DMS 273 (cell line): ENCODE measurements at regions not wholly inside any gene's neighbourhood (a gene's known extent, or its start where the extent isn't known, plus 50 kb on each side); places are given as distances from the start of the nearest gene placed in this dataset.

Experiments used
- DNase-seq: peaks from one replicate; lab custom pipeline; 2025; ENCODE audit not compliant: unreplicated experiment; lab: John Stamatoyannopoulos, UW

DNA sequence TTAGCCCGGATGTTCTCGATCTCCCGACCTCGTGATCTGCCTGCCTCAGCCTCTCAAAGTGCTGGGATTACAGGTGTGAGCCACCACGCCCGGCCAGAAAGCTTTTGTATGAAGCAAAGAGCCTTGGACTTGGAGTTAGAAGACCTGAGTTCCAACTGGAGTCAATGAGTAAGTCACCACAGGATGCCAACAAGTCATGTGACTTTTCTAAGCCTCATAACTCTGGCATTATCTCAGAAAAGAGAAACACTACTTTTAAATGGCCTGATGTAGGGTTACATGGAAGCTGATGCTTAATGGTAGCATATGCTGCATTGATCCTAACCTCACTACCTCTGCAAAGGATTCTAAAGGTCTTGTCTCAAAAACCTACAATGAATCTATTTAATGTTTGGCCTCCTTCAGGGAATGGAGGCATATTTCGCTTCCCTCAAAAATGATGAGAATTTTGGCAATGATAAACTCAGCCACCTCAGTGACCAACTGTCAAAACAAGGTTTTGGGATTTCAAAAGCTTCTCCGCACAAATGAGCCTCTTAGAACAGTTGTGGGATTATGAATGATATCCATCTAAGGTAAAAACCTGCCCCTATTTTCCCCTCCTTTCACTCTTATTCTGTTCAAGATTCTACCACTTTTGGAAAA is 236.8 kb downstream of the ACTL7B start:
- DNase-seq, result no peak

DNA sequence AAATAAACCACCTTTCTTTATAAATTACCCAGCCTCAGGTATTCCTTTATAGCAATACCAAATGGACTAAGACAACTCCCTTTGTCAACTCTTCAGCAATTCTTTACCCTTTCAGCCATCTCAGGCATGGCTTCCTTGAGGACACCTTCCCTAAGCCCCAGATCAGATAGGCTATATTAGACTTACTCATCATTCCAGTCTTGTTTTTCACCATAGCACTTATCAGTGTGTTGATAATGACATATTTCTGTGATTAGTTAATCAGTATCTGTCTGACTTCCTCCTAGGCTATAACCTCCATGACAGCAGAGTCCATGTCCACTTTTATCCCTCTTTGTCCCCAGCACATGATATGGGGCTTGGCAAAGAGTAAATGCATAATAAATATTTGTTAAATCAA is 238.1 kb downstream of the ACTL7B start:
- no peak for DNase-seq

DNA sequence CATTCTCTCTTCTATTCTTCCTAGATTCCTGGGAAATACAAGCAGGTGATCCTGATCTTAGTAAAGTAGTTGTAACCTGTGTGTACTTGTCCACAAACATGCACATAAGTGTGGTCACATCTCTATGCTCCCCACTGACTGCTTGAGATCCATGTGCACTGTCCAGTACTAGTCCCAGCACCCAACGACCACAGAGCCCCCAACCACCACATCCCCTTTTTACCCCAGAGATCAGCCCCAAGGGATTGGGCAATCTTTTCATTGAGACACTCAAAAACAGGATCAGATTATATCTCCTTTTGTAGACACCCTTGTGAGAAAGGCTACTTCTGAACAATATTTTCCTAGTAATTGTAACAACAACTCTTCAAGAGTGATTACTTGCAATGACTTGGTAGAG is 240.6 kb downstream of the ACTL7B start:
- no peak for DNase-seq

DNA sequence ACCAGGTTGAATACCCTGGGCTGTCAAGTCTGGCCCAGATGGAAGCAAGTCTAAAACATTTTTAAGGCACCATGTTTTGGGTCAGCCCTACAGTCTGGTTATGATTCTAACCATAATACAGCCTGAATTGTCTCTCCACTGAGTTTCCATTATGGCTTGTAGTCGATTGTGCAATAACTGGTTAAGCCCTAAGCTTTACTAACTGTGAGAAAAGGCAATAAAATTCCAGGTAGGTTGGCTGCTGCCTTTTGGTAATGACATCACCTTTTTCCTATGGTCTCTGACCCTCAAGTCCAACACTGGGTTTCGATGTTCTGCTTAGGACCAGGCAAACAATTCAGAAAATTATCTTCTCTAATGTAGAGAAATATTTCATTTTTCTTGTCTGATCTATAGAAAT is 243.3 kb downstream of the ACTL7B start:
- no peak for DNase-seq

DNA sequence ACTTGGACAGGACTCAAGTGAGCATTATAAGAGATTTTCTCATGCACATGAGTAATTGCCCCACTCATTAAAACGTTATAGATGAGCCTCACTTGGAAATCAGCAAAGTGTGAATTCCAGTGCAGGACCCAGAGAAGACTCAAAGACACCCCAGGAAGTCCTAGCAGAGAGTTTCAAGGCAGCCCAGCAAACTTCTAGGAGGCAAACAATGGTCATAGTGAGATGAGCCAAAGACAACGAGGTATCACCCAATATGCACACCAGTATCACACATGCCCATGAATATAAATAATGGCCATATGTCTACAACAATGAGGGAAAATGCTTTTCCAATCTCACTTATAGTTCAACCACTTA is 245.9 kb downstream of the ACTL7B start:
- no peak for DNase-seq

DNA sequence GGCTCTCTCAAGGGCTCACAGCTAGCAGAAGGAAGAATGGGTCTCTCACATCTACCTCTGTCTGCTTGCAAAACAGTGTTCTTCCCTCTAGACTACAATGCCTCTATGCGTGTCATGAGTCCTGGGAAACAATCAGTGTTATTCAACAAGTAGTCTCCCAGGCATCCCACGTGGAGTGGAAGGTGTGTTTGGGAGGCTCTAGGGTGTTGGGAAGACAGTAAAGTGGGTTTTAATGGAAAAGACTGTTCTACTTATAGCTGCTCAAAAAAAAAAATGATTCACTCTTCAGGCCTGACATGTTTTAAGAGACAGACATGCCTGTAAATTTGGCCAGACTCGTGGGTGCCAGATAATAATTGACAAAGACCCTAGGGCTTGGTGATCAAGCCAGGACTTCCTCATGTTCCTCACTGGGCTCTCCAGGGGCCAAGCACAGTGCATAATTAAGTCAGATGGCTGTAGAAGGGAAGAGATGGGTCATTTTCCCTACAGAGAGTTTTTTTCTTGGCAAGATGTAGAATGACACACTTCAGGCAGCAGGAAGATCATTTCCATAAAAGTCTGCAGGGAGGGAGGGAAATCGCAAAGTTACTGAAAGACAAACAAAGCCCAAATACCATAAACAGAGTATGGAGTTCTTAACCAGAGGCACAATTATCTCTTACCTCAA is 246.4 kb downstream of the ACTL7B start:
- DNase-seq, result no peak

DNA sequence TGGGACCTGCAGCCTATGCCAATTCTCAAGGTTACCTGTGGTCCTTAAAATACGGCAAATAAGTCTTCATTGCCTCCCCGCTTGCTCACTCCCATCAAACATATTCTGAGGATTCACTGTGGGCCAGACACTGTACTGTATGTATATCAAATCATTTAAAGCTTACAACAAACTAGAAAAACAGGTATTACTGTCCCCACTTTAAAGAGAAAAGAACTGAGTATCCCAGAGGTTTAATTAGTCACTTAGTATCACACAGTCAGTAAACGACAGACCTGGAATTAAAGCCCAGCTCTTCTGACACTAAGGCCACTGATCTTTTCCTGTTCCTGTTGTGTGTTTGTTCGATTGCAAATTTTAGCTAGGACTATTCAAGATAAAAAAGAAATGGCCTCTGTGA is 248.2 kb downstream of the ACTL7B start:
- no peak for DNase-seq

DNA sequence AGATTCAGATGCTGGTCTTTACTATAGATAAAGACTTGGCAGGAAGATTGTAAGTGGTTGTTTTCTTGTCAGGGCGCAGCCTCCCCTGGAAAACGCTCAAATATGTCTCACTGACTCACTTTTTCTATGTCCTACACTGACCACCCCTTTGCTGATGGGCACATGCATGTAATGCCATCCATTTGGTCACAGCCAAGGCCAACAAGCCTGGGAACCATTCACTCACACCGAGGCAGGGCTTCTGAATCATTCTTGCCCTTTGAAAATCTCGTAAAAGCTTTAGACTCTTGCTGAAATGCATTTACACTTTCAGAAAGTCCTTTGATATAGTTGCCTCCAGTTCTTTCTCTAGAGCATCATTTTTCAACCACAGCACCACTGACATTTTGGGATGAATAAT is 249.4 kb downstream of the ACTL7B start:
- DNase-seq, result no peak

DNA sequence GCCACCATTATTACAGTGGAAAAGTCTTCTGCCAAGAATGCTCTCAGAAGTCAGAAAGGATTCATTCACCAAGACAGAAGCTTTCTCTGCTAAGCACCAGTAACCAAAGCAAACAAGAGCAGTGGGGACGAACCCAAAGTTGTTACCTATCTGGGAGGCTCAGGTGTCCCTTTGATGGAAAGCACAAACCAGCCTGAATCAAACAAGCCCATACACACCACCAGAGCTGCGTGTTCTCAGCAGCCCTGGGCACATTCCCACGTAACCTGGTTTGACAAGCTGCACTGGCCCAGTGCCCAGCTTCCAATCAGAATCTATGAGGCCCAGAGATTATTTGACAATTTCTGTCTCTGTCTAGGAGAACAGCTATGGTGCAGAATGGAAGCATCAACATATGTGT is 252.6 kb downstream of the ACTL7B start:
- DNase-seq, result no peak

DNA sequence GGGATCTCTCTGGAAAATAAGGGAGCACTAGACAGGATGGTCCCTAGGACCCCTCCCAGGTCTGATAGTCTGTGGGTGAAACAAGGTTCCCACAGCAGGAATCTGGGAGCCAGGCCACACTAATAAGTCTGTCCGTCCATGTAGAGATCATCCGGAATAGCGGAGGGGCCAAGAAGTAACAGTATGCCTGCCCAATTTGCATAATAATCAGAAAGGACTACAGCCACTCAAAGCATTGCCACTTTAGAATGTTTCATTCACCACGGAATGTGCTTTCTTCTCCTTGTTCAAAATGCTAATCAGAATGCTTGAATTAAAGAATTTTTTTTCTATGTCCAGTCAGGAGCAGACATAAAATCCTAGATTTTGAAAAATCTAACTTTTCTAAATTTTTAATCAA is 254.9 kb downstream of the ACTL7B start:
- no peak for DNase-seq

DNA sequence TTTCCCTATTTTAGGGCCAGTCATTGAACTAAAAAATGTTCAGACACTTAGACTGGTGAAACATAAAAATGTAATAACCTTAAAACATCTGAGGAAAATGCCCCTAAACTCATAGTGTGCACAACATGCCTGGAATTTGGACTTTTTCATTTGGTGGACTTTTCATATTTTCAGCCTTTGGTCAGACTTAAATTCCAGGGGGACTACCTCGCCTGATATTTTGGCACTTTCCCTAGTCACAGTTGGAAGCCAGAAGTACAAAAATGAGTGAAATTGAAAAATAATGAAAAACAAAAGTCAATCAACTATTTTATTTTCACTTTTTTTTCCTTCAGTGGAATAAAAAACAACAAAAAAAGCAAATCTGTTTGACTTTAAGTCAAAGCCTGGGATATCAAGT is 256.2 kb downstream of the ACTL7B start:
- DNase-seq, result no peak

DNA sequence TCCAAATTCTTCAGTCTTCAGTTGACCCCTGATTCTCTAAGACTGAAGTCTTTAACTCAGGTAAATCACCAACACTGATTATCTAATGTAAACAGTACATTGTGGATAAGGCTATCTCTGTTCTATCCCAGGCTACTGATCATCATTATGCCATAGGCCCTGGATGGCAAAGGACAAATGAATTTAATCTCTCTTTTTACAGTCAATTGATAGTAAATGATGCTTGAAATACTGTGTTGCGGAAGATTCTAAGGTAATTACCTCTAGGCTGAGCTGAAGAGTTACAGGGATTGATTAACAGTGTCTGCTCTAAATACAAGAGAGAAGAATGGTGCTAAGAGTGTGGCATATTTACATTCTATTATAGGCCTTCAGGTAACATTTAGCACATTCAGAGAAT is 264.7 kb downstream of the ACTL7B start:
- DNase-seq, result no peak

DNA sequence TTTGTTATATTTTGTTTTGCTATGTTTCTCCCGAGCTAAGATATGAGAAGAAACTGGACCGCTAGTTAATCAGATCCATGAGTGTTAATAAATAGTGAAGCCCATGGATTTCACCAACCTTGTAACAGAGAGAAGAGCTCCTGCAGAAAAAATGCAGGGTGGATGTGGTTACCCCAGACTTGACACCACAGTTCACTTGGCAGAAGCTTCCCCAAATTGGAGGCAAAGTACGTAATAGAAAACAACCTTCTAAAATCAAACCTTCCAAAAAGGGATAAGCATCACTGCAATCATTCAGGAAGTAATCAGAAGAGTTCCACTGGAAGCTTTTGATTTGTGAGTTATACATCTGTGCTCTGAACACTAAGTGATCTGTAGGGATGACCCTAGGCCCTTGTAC is 267.5 kb downstream of the ACTL7B start:
- DNase-seq, result no peak

DNA sequence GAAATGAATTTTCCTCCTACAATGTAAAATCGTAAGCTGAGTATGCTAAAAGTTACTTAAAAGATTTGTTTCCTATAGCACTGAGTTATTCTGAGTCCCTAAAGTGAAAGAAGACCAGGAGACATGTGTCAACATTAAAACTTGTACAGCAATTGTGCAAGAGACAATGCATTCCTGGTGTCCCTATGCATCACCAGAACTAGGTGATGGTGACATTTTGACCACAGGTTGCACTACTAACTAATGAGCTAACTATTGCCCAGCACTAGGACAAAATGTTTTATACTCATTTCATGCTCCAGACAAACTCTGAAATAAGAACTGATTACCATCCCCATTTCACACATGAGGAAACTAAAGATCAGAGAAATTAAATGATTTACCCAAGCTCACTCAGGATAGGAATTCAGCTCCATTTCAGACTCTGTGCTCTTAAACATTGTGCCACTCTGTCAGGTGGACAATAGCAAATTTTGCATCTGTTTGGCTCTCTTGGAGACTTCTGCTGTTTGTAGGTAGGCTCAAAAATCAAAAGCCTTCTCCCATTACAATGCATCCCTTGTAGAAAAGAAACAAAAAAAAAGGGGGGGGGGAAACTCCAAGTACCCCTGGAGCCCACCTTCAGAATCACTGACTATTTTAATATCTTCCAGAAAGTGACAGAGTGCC is 269.2 kb downstream of the ACTL7B start:
- DNase-seq, result no peak

DNA sequence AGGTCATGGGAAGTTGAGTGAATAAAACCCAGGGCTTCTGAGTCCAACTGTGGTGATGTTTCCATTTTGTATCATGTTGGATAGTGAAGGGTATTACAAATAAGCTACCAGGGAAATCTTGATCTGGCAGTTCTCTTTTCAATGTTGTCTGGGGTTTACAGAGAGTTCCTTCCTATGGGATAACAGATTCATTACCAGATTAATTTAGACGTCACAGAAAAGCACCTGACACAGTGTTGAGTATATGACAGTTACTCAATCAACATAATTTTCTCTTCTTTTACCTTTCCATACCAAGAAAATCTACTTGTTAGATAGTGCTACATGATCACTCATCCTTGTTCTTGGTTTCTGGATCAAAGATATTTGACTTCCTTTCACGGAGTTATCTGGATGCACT is 270.9 kb downstream of the ACTL7B start:
- DNase-seq, result no peak

DNA sequence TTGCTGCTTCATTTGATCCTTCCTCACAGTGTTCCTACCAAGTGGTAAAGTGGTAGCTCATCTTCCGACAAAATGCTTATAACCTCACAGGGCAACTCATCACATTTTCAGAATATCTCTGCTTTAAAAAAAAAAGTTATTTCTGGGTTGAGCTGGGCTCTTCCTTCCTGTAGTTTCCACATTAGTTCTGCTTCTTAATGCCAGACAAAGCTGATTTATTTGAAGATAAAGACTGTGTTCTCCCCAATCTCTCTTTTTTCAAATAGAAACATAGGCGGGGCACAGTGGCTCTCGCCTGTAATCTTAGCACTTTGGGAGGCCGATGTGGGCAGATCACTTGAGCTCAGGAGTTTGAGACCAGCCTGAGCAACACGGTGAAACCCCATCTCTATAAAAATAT is 273.1 kb downstream of the ACTL7B start:
- no peak for DNase-seq

DNA sequence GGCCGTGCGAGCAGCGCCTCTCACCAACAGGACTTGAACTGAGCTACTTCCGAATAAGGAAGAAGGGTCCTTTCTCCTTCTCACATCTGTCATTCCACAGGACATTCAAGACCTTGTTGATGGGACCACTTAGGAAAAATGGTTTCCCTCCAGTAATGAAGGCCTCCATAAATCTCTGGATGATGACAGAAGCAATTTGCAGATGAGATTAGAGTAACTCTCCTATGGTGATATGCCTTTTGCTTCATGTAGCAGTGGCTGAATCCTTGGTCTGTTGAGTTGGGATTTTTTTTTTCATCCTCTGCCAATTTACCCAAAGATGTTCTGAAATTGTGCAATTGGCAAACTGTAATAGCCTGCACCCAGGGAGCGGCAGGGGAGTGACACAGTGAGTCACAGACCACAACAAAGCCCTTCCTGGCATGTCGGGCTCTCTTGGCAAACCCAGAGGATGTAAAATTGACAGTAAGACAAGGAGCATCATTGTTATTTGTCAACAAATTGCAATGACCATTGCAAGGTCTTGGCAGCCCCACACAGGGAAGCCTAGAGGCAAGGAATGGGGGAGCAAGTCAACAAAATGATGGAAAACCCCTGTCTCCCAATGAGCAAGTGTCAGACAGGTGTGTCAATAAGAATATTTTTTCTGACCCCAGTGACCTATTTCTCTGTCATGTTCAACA is 275.9 kb downstream of the ACTL7B start:
- DNase-seq, result no peak

DNA sequence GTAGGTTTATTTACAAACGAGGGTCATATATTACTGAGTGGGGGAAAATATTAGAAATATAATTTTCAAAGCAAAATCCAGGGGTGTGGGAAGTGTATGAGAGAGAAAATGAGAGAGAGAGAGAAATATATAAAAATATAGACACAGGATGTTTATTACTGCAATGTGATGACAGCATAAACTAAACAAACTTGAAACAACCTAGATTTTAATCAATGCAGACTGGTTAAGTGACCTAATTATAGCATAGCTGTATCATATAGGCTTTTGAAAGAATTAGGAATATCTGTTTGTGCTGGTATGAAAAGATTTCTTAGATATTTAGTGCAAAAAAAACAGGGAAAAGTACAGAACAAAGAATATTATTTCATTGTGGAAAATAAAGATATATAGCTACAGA is 280.5 kb downstream of the ACTL7B start:
- no peak for DNase-seq

DNA sequence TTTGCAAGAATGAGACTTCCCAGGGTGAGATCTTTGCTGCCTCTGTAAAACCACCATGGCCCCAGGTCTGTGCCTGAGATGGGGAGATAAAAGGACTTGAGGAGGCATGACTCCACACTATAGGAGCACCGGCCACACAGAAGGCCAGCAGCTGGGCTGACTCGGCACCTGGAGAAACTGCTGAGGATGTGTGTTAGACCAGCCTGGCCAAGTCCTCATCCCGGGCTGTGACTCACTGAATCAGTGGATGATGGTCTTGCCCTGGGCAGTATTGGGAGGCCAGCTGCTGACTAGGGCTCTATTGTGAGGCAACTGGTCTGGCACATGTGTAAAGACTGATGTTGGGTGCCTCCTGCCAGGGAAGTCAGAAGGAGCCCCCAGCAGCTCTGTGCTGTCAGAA is 286.2 kb downstream of the ACTL7B start:
- DNase-seq, result no peak

DNA sequence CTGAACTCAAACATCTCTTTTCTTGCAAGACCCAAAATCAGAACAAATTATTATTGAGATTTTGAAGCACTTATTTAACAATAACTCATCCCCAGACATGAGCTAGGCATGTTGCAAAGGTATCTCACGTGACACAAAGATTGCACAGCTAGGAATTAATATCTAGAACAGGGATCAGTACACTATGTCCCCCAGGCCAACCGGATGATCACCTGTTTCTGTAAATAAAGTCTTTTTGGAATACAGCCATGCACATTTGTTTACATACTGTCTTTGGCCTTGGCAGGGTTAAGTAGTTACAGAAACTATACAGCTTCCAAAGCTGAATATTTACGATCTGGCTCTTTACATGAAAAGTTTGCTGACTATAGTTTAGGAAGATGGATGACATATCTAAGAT is 287.7 kb downstream of the ACTL7B start:
- DNase-seq, result no peak

DNA sequence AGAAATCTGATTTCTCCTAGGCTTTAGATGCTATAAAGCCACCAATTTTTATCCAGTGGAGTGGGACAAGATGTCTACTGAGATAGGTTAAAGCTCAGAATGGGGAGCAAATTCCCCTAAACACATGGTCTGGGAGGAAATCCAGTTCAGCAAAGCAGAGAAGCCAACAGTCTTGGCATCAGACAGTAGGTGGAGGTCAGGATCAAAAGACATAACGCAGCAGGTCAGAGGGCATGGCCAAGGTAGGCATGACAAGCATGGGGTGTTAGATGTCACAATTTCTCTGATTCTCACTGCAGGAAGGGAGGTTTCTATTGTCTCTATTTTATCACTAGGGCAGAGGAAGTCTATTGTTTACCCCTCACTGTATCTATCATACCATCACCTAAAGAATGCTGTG is 288.2 kb downstream of the ACTL7B start:
- no peak for DNase-seq
